CD14-positive monocyte (primary cell): ENCODE measurements at regions not wholly inside any gene's neighbourhood (a gene's known extent, or its start where the extent isn't known, plus 50 kb on each side); places are given as distances from the start of the nearest gene placed in this dataset.

ENCODE experiments used
- DNase-seq, 3 donors: peaks; one replicate each; pipeline ENCODE4 v3.0.0-alpha.2; 2011 to 2022
- H2AFZ ChIP-seq: 2 replicates; pipeline ENCODE4 v1.6.0; 2012; ENCODE audit warnings: mild to moderate bottlenecking, low read depth, low read length, inconsistent platforms; ENCODE audit not compliant: insufficient read depth, poor library complexity, severe bottlenecking
- H3K27ac ChIP-seq, 2 donors: 1 replicate in 1 of 2; 2 replicates in 1 of 2; pipeline ENCODE4 v1.5.1; 2012 to 2013; ENCODE audit warnings: low read length in 2 of 2, control low read depth in 1 of 2, inconsistent platforms in 1 of 2, low read depth in 1 of 2, mild to moderate bottlenecking in 1 of 2
- H3K27me3 ChIP-seq, 2 donors: one replicate each; pipeline versions ENCODE4 v1.6.0 to v1.6.1; 2011 to 2013; ENCODE audit warnings: low read length in 2 of 2; ENCODE audit not compliant: control insufficient read depth in 2 of 2, insufficient read depth in 2 of 2
- H3K36me3 ChIP-seq, 2 donors: replicated peaks in 1 of 2; 1 replicate in 1 of 2; 2 replicates in 1 of 2; pipeline versions ENCODE4 v1.5.1 to v1.6.1; 2012 to 2013; ENCODE audit warnings: low read length in 2 of 2, control low read depth in 1 of 2, inconsistent platforms in 1 of 2, mild to moderate bottlenecking in 1 of 2; ENCODE audit not compliant: insufficient read depth in 2 of 2, control insufficient read depth in 1 of 2
- H3K4me1 ChIP-seq, 2 donors: 1 replicate in 1 of 2; 2 replicates in 1 of 2; pipeline versions ENCODE4 v1.5.1 to v1.6.1; 2012 to 2013; ENCODE audit warnings: low read length in 2 of 2, control low read depth in 1 of 2, inconsistent platforms in 1 of 2, mild to moderate bottlenecking in 1 of 2, moderate library complexity in 1 of 2; ENCODE audit not compliant: insufficient read depth in 2 of 2, control insufficient read depth in 1 of 2
- H3K4me2 ChIP-seq: replicated peaks from 2 replicates; pipeline ENCODE3; 2012; ENCODE audit warnings: low read length, moderate library complexity, mild to moderate bottlenecking; ENCODE audit not compliant: poor library complexity, severe bottlenecking; ENCODE audit errors: extremely low read depth
- H3K4me3 ChIP-seq, 3 experiments: fragments of 200-600 bp in 1 of 3; sonication (generic) in 1 of 3; replicated peaks in 1 of 3; 1 replicate in 2 of 3; 2 replicates in 1 of 3; pipeline ENCODE4 v1.5.1; 2011 to 2013; ENCODE audit warnings: low read length in 3 of 3, mild to moderate bottlenecking in 3 of 3, control low read depth in 2 of 3, low read depth in 2 of 3, inconsistent platforms in 1 of 3, moderate library complexity in 1 of 3
- H3K79me2 ChIP-seq: 2 replicates; pipeline ENCODE4 v1.6.0; 2012; ENCODE audit warnings: mild to moderate bottlenecking, control low read depth, inconsistent platforms, low read length, moderate library complexity; ENCODE audit not compliant: insufficient read depth
- H3K9ac ChIP-seq: 2 replicates; pipeline ENCODE4 v1.6.0; 2017; ENCODE audit warnings: low read length, mild to moderate bottlenecking; ENCODE audit not compliant: insufficient read depth, poor library complexity, severe bottlenecking
- H3K9me3 ChIP-seq, 2 donors: replicated peaks in 1 of 2; 1 replicate in 1 of 2; 2 replicates in 1 of 2; pipeline versions ENCODE4 v1.5.1 to v1.6.1; 2012 to 2013; ENCODE audit warnings: low read length in 2 of 2, control low read depth in 1 of 2; ENCODE audit not compliant: control insufficient read depth in 1 of 2, insufficient read depth in 1 of 2
- H4K20me1 ChIP-seq: 2 replicates; pipeline ENCODE4 v1.6.0; 2012; ENCODE audit warnings: mild to moderate bottlenecking, low read length, control low read depth, moderate library complexity; ENCODE audit not compliant: insufficient read depth
- H3K27ac Mint-ChIP-seq, 7 donors: one replicate each; pipeline ENCODE4 v1.8.0; 2020; ENCODE audit warnings: mild to moderate bottlenecking in 7 of 7, mixed read lengths in 7 of 7, moderate library complexity in 6 of 7, inconsistent platforms in 2 of 7
- H3K27me3 Mint-ChIP-seq, 3 donors: one replicate each; pipeline ENCODE4 v1.8.0; 2021 to 2022; ENCODE audit warnings: low read depth in 3 of 3, mild to moderate bottlenecking in 3 of 3, mixed read lengths in 3 of 3, moderate library complexity in 3 of 3, inconsistent platforms in 1 of 3
- H3K36me3 Mint-ChIP-seq, 2 donors: one replicate each; pipeline ENCODE4 v1.8.0; 2020; ENCODE audit warnings: mixed read lengths in 2 of 2, inconsistent platforms in 1 of 2, mild to moderate bottlenecking in 1 of 2
- H3K4me1 Mint-ChIP-seq: one replicate; pipeline ENCODE4 v1.8.0; 2020; ENCODE audit warnings: mild to moderate bottlenecking, mixed read lengths
- H3K4me3 Mint-ChIP-seq, 2 donors: one replicate each; pipeline ENCODE4 v1.8.0; 2020; ENCODE audit warnings: mild to moderate bottlenecking in 2 of 2, mixed read lengths in 2 of 2, moderate library complexity in 1 of 2
- H3K9me3 Mint-ChIP-seq, 7 donors: one replicate each; pipeline ENCODE4 v1.8.0; 2020 to 2022; ENCODE audit warnings: mixed read lengths in 7 of 7, mild to moderate bottlenecking in 6 of 7, moderate library complexity in 6 of 7, inconsistent platforms in 2 of 7
- CTCF ChIP-seq: fragments of 200-600 bp; IDR thresholded peaks from one replicate; pipeline ENCODE4 v1.8.0; 2022; ENCODE audit warnings: antibody characterized with exemption, mild to moderate bottlenecking
- WGBS: methylation state at CpG from one replicate; pipeline ENCODE4 v1.1.5; 2013; ENCODE audit warnings: missing lambda C conversion rate; ENCODE audit not compliant: insufficient coverage; 5-methylcytosine and 5-hydroxymethylcytosine counted together
- intact Hi-C, 2 donors: fragments of 100-400 bp; cut with micrococcal nuclease; formaldehyde crosslinking; loops; one replicate each; pipeline versions ENCODE4 v1.15.0 to v1.15.1; 2023

DNA sequence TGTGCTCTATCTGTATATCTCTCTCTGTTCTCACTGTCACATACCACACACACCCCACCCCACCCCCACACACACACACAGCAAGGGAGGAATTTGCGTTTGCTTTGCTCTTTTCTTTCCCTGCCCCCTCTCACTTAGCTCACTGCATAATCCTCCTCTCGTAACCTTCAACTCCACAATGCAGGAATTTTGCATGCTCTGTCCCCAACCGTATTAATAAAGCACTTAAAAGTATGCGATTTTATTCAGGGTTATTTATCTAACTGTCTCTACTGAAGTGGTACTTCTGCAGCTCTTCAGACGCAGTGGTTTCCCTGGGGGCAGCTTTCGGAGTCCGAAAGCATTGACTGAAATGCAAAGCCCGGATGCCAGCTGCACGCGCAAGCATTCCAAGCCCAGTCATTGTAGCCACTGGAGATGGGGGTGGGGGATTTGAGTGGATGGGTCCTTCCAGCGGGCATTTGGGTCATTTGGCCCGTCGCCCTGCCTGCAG, 105.4 kb upstream of the RBFOX1 start:
- no peak overlapping the region for H3K9ac ChIP-seq
- peaks cover 0 to 5% (median 0%) of the 10 kb centered on the region in 3 donors for H3K27me3 Mint-ChIP-seq
- H4K20me1 ChIP-seq: no peaks in the 10 kb centered on the region
- no peaks in the 10 kb centered on the region for H3K36me3 Mint-ChIP-seq
- no peaks in the 10 kb centered on the region for H3K4me1 Mint-ChIP-seq
- H2AFZ ChIP-seq: no peak overlapping the region
- H3K27me3 ChIP-seq: no peaks in the 10 kb centered on the region
- H3K4me2 ChIP-seq: no peak overlapping the region
- intact Hi-C loops: no loop called here
- H3K4me1 ChIP-seq: no peaks in the 10 kb centered on the region
- H3K4me3 ChIP-seq: no peak overlapping the region
- H3K4me3 Mint-ChIP-seq: no peak overlapping the region
- no peak overlapping the region for H3K27ac ChIP-seq
- WGBS: 17% methylated on average over 6 of the region's 13 CpGs
- H3K9me3 Mint-ChIP-seq: peaks cover 0 to 4% (median 3%) of the 10 kb centered on the region in 7 donors
- TF ChIP-seq CTCF: no peak
- no peak overlapping the region for H3K27ac Mint-ChIP-seq
- H3K79me2 ChIP-seq: no peaks in the 10 kb centered on the region
- no peaks in the 10 kb centered on the region for H3K36me3 ChIP-seq
- peaks cover 0 to 3% of the 10 kb centered on the region in 2 donors for H3K9me3 ChIP-seq
- DNase-seq: no peak

DNA sequence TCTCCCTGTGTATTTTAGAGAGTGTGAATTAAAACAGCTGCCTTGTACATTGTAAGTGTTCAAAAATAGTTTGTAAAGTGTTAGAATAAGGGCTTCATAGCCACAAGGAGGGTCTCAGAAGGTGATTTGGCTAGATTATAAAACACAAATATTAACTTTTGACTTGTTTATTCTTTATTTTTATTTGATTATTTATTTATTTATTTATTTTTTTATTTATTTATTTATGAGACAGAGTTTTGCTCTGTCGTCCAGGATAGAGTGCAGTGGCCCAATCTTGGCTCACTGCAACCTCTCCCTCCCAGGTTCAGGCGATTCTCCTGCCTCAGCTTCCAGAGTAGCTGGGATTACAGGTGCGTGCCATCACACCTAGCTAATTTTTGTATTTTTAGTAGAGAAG, 111.5 kb upstream of the RBFOX1 start:
- H3K36me3 ChIP-seq: no peaks in the 10 kb centered on the region
- Mint-ChIP-seq H3K36me3 (no peaks in the 10 kb centered on the region), H3K4me3 (no peak overlapping the region), H3K4me1 (no peaks in the 10 kb centered on the region), H3K27ac (no peak overlapping the region), H3K27me3 (peaks cover 0 to 1% (median 0%) of the 10 kb centered on the region in 3 donors), H3K9me3 (peaks cover 0 to 3% (median 0%) of the 10 kb centered on the region in 7 donors)
- no peaks in the 10 kb centered on the region for H4K20me1 ChIP-seq
- H3K9ac ChIP-seq: no peak overlapping the region
- no peaks in the 10 kb centered on the region for H3K4me1 ChIP-seq
- intact Hi-C loops: no loop called here
- H2AFZ ChIP-seq: no peak overlapping the region
- H3K4me2 ChIP-seq: no peak overlapping the region
- H3K79me2 ChIP-seq: no peaks in the 10 kb centered on the region
- no peaks in the 10 kb centered on the region for H3K9me3 ChIP-seq
- no peaks in the 10 kb centered on the region for H3K27me3 ChIP-seq
- TF ChIP-seq CTCF: no peak
- no peak overlapping the region for H3K4me3 ChIP-seq
- DNase-seq: no peak
- WGBS: no CpG with 5 or more reads among the region's 3 CpGs
- H3K27ac ChIP-seq: no peak overlapping the region
